Mesendoderm (in vitro differentiated cells): ENCODE measurements at regions not wholly inside any gene's neighbourhood (a gene's known extent, or its start where the extent isn't known, plus 50 kb on each side); places are given as distances from the start of the nearest gene placed in this dataset.

Source experiments
- DNase-seq: peaks from one replicate; pipeline ENCODE4 v3.0.0; 2013
- H2AK5ac ChIP-seq: 2 replicates; pipeline ENCODE4 v1.6.1; 2013; ENCODE audit warnings: low read length, inconsistent platforms
- H2BK120ac ChIP-seq: 2 replicates; pipeline ENCODE4 v1.6.1; 2013; ENCODE audit warnings: low read depth, mild to moderate bottlenecking, low read length, moderate library complexity, mixed read lengths
- H2BK15ac ChIP-seq: replicated peaks from 2 replicates; pipeline ENCODE4 v1.6.1; 2013; ENCODE audit warnings: low read depth, mild to moderate bottlenecking, moderate library complexity
- H2BK5ac ChIP-seq: 2 replicates; pipeline ENCODE4 v1.6.1; 2013; ENCODE audit warnings: low read length, inconsistent platforms
- H3K18ac ChIP-seq: 2 replicates; pipeline ENCODE4 v1.6.1; 2013; ENCODE audit warnings: mild to moderate bottlenecking, low read length, mixed read lengths
- H3K23ac ChIP-seq: one replicate; pipeline ENCODE4 v1.6.1; 2013; ENCODE audit warnings: low read length
- H3K27ac ChIP-seq: 2 replicates; pipeline ENCODE4 v1.5.1; 2013; ENCODE audit warnings: low read depth, mild to moderate bottlenecking, inconsistent platforms, low read length, moderate library complexity
- H3K27me3 ChIP-seq: 2 replicates; pipeline ENCODE4 v1.6.1; 2013; ENCODE audit warnings: low read length, control low read depth, mild to moderate bottlenecking, inconsistent platforms; ENCODE audit not compliant: insufficient read depth, poor library complexity
- H3K36me3 ChIP-seq: 2 replicates; pipeline ENCODE4 v1.6.1; 2013; ENCODE audit warnings: low read length, inconsistent platforms; ENCODE audit not compliant: control insufficient read depth, insufficient read depth
- H3K4ac ChIP-seq: one replicate; pipeline ENCODE4 v1.6.1; 2013; ENCODE audit warnings: low read depth, mild to moderate bottlenecking, low read length, moderate library complexity
- H3K4me1 ChIP-seq: 2 replicates; pipeline ENCODE4 v1.6.1; 2013; ENCODE audit warnings: low read depth, low read length, inconsistent platforms; ENCODE audit not compliant: control insufficient read depth
- H3K4me2 ChIP-seq: 2 replicates; pipeline ENCODE4 v1.6.1; 2013; ENCODE audit warnings: low read length
- H3K4me3 ChIP-seq: 2 replicates; pipeline ENCODE4 v1.5.1; 2013; ENCODE audit warnings: mild to moderate bottlenecking, low read length
- H3K56ac ChIP-seq: one replicate; pipeline ENCODE4 v1.6.1; 2013; ENCODE audit warnings: low read length
- H3K79me1 ChIP-seq: 2 replicates; pipeline ENCODE4 v1.6.1; 2013; ENCODE audit warnings: low read length, inconsistent platforms
- H3K79me2 ChIP-seq: 2 replicates; pipeline ENCODE4 v1.6.1; 2013; ENCODE audit warnings: mild to moderate bottlenecking, low read length; ENCODE audit not compliant: control insufficient read depth, insufficient read depth
- H3K9ac ChIP-seq: 2 replicates; pipeline ENCODE4 v1.6.1; 2013; ENCODE audit warnings: low read length, inconsistent platforms
- H4K5ac ChIP-seq: one replicate; pipeline ENCODE4 v1.6.1; 2013; ENCODE audit warnings: low read length
- H4K8ac ChIP-seq: one replicate; pipeline ENCODE4 v1.6.1; 2013; ENCODE audit warnings: low read depth, mild to moderate bottlenecking, control low read depth, low read length, moderate library complexity
- WGBS: extraction: QIAGEN DNeasy Blood & Tissue Kit; methylation state at CpG from one replicate; pipeline ENCODE4 v1.1.7; 2013; ENCODE audit warnings: low lambda C conversion rate, missing lambda C conversion rate; ENCODE audit not compliant: insufficient coverage; ENCODE audit errors: extremely low coverage; 5-methylcytosine and 5-hydroxymethylcytosine counted together

- WGBS: no CpG with 5 or more reads among the region's 3 CpGs
These were observed 132.9 kb upstream of the C1orf21 start for GRCh38 chr1:184253921-184254320.

GRCh38 chr1:184254849-184255248 lies 132.0 kb upstream of the C1orf21 start:
- peak; percentile 93 for DNase-seq
- Histone ChIP-seq H3K27me3 (no peaks in the 10 kb centered on the region), H3K18ac (no peak overlapping the region), H2AK5ac (no peak overlapping the region), H3K23ac (no peak overlapping the region), H2BK15ac (no peak overlapping the region), H3K36me3 (no peaks in the 10 kb centered on the region), H2BK120ac (no peak overlapping the region), H3K9ac (no peak overlapping the region), H3K4ac (no peak overlapping the region), H3K27ac (peak overlapping the region; percentile 27), H3K79me1 (no peaks in the 10 kb centered on the region), H3K56ac (no peak overlapping the region), H4K8ac (no peak overlapping the region), H3K4me3 (no peak overlapping the region), H3K4me1 (peaks cover 8% of the 10 kb centered on the region), H4K5ac (no peak overlapping the region), H2BK5ac (no peak overlapping the region), H3K4me2 (no peak overlapping the region), H3K79me2 (no peaks in the 10 kb centered on the region)
- no CpG with 5 or more reads among the region's 3 CpGs for WGBS

More at GRCh38 chr1:184253921-184254320, 132.9 kb upstream of the C1orf21 start:
- H2BK5ac ChIP-seq: no peak overlapping the region
- no peak for DNase-seq
- H3K4ac ChIP-seq: no peak overlapping the region
- no peak overlapping the region for H3K27ac ChIP-seq
- no peak overlapping the region for H4K5ac ChIP-seq
- no peak overlapping the region for H3K18ac ChIP-seq
- H3K36me3 ChIP-seq: no peaks in the 10 kb centered on the region
- no peaks in the 10 kb centered on the region for H3K27me3 ChIP-seq
- H3K4me3 ChIP-seq: no peak overlapping the region
- H3K79me2 ChIP-seq: no peaks in the 10 kb centered on the region
- H2AK5ac ChIP-seq: peak overlapping the region; percentile 28
- H3K56ac ChIP-seq: no peak overlapping the region
- H3K4me1 ChIP-seq: peaks cover 8% of the 10 kb centered on the region
- H3K9ac ChIP-seq: no peak overlapping the region
- no peak overlapping the region for H3K23ac ChIP-seq
- H3K4me2 ChIP-seq: no peak overlapping the region
- no peak overlapping the region for H4K8ac ChIP-seq
- no peaks in the 10 kb centered on the region for H3K79me1 ChIP-seq
- no peak overlapping the region for H2BK120ac ChIP-seq
- H2BK15ac ChIP-seq: no peak overlapping the region

- Histone ChIP-seq H2BK120ac (peak overlapping the region; percentile 73), H2AK5ac (no peak overlapping the region), H3K27me3 (no peaks in the 10 kb centered on the region), H3K79me1 (no peaks in the 10 kb centered on the region), H3K18ac (no peak overlapping the region), H3K4me1 (peaks cover 8% of the 10 kb centered on the region), H3K4ac (no peak overlapping the region), H2BK5ac (no peak overlapping the region), H3K4me2 (no peak overlapping the region), H4K5ac (no peak overlapping the region), H3K9ac (no peak overlapping the region), H3K27ac (peak overlapping the region; percentile 44), H3K23ac (no peak overlapping the region), H4K8ac (no peak overlapping the region), H3K79me2 (no peaks in the 10 kb centered on the region), H3K4me3 (no peak overlapping the region), H3K56ac (no peak overlapping the region), H3K36me3 (no peaks in the 10 kb centered on the region), H2BK15ac (no peak overlapping the region)
- DNase-seq: peak; percentile 47
These were observed 131.3 kb upstream of the C1orf21 start for GRCh38 chr1:184255560-184255959.

- H3K4me1 ChIP-seq: peaks cover 8% of the 10 kb centered on the region
- H3K79me2 ChIP-seq: no peaks in the 10 kb centered on the region
- H3K36me3 ChIP-seq: no peaks in the 10 kb centered on the region
- WGBS: no CpG with 5 or more reads among the region's 5 CpGs
- H3K9ac ChIP-seq: no peak overlapping the region
- DNase-seq: no peak
- H2BK15ac ChIP-seq: no peak overlapping the region
- no peak overlapping the region for H3K4me2 ChIP-seq
- H4K8ac ChIP-seq: no peak overlapping the region
- H3K56ac ChIP-seq: no peak overlapping the region
- H3K27ac ChIP-seq: no peak overlapping the region
- H3K4me3 ChIP-seq: no peak overlapping the region
- H3K23ac ChIP-seq: no peak overlapping the region
- no peaks in the 10 kb centered on the region for H3K79me1 ChIP-seq
- no peaks in the 10 kb centered on the region for H3K27me3 ChIP-seq
- H2BK120ac ChIP-seq: no peak overlapping the region
- no peak overlapping the region for H2AK5ac ChIP-seq
- H2BK5ac ChIP-seq: no peak overlapping the region
- H3K4ac ChIP-seq: no peak overlapping the region
- no peak overlapping the region for H3K18ac ChIP-seq
- no peak overlapping the region for H4K5ac ChIP-seq
These were observed 129.0 kb upstream of the C1orf21 start for GRCh38 chr1:184257873-184258272.

GRCh38 chr1:184258525-184258924 lies 128.3 kb upstream of the C1orf21 start:
- Histone ChIP-seq H3K4ac (no peak overlapping the region), H3K79me2 (no peaks in the 10 kb centered on the region), H3K4me1 (peaks cover 8% of the 10 kb centered on the region), H3K56ac (no peak overlapping the region), H3K27me3 (no peaks in the 10 kb centered on the region), H3K27ac (no peak overlapping the region), H3K4me3 (no peak overlapping the region), H3K4me2 (no peak overlapping the region), H2AK5ac (no peak overlapping the region), H4K5ac (no peak overlapping the region), H2BK120ac (no peak overlapping the region), H3K9ac (no peak overlapping the region), H2BK5ac (no peak overlapping the region), H3K36me3 (no peaks in the 10 kb centered on the region), H2BK15ac (no peak overlapping the region), H3K79me1 (no peaks in the 10 kb centered on the region), H4K8ac (no peak overlapping the region), H3K18ac (no peak overlapping the region), H3K23ac (no peak overlapping the region)
- DNase-seq: no peak
- no CpG with 5 or more reads among the region's 3 CpGs for WGBS

DNA sequence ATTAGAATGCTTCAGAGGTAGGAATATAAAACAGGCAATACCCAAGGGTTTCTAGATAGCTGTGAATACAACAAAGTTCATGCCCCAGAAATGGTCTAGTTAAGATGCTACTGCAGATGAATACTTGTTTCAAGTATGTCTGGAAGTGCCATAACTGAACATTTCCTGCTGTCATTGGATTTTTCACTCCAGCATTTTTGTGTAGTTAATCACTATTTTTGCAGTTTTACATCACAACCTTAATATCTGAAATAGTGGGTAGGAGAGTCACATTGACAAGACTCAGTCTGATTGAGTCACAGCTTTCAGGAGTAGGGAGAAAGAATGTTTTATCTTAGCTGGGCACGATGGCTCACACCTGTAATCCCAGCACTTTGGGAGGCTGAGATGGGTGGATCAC lies 126.4 kb upstream of the C1orf21 start:
- Histone ChIP-seq H2AK5ac (no peak overlapping the region), H3K36me3 (no peaks in the 10 kb centered on the region), H3K79me1 (no peaks in the 10 kb centered on the region), H2BK15ac (no peak overlapping the region), H3K56ac (no peak overlapping the region), H4K8ac (no peak overlapping the region), H3K4me2 (no peak overlapping the region), H3K27ac (no peak overlapping the region), H3K9ac (no peak overlapping the region), H3K27me3 (no peaks in the 10 kb centered on the region), H2BK5ac (no peak overlapping the region), H3K4ac (no peak overlapping the region), H3K79me2 (no peaks in the 10 kb centered on the region), H2BK120ac (no peak overlapping the region), H4K5ac (no peak overlapping the region), H3K4me1 (no peaks in the 10 kb centered on the region), H3K23ac (no peak overlapping the region), H3K18ac (no peak overlapping the region), H3K4me3 (no peak overlapping the region)
- WGBS: no CpG with 5 or more reads among the region's 1 CpG
- DNase-seq: no peak
